Spleen (tissue), 11 donors: ENCODE measurements at regions not wholly inside any gene's neighbourhood (a gene's known extent, or its start where the extent isn't known, plus 50 kb on each side); places are given as distances from the start of the nearest gene placed in this dataset.
A peak's percentile ranks its signal among the peaks of the same experiment; 100 is the strongest.
"Not testable (repeated sequence)": the region's sequence is repeated elsewhere in the genome, so short reads cannot be mapped to it uniquely, and the experiment has no call there.

Experiments
- DNase-seq: peaks from one replicate; pipeline ENCODE4 v3.0.0-alpha.2; 2020
- H3K27ac ChIP-seq, 8 donors: fragments of 200-600 bp; sonication (generic) in 7 of 8; 1 replicate in 4 of 8; 2 replicates in 4 of 8; pipeline versions ENCODE4 v1.5.0 to v1.8.0; 2016 to 2021; ENCODE audit warnings: inconsistent platforms in 4 of 8, mild to moderate bottlenecking in 4 of 8, moderate library complexity in 1 of 8
- H3K27me3 ChIP-seq, 7 donors: fragments of 200-600 bp; sonication (generic) in 6 of 7; replicated peaks in 1 of 7; 1 replicate in 4 of 7; 2 replicates in 3 of 7; pipeline versions ENCODE4 v1.5.0 to v1.8.0; 2016 to 2021; ENCODE audit warnings: inconsistent platforms in 3 of 7, mild to moderate bottlenecking in 1 of 7
- H3K36me3 ChIP-seq, 6 donors: fragments of 200-600 bp; sonication (generic) in 5 of 6; 1 replicate in 4 of 6; 2 replicates in 2 of 6; pipeline versions ENCODE4 v1.5.0 to v1.8.0; 2016 to 2021; ENCODE audit warnings: inconsistent platforms in 2 of 6
- H3K4me1 ChIP-seq, 6 donors: fragments of 200-600 bp; sonication (generic) in 5 of 6; 1 replicate in 3 of 6; 2 replicates in 3 of 6; pipeline versions ENCODE4 v1.5.0 to v1.8.0; 2016 to 2021; ENCODE audit warnings: inconsistent platforms in 3 of 6
- H3K4me3 ChIP-seq, 8 donors: fragments of 200-600 bp; sonication (generic) in 7 of 8; 1 replicate in 4 of 8; 2 replicates in 4 of 8; pipeline versions ENCODE4 v1.5.0 to v1.8.0; 2016 to 2021; ENCODE audit warnings: inconsistent platforms in 4 of 8, mild to moderate bottlenecking in 4 of 8, moderate library complexity in 2 of 8
- H3K9me3 ChIP-seq, 8 donors: fragments of 200-600 bp; sonication (generic) in 7 of 8; 1 replicate in 4 of 8; 2 replicates in 4 of 8; pipeline versions ENCODE4 v1.5.0 to v1.8.0; 2016 to 2021; ENCODE audit warnings: inconsistent platforms in 4 of 8
- POLR2A ChIP-seq, 3 donors: fragments of 450-650 bp; IDR thresholded peaks; one replicate each; pipeline ENCODE4 v1.5.1; 2017; ENCODE audit warnings: antibody characterized with exemption in 3 of 3, mild to moderate bottlenecking in 1 of 3
- POLR2AphosphoS5 ChIP-seq, 3 donors: sonication (generic); formaldehyde crosslinking; IDR thresholded peaks; one replicate each; pipeline ENCODE4 v1.5.1; 2017; ENCODE audit warnings: antibody characterized with exemption in 3 of 3
- WGBS, 5 donors: extraction: QIAGEN DNeasy Blood & Tissue Kit in 3 of 5; methylation state at CpG; one replicate each; pipeline versions ENCODE4 v1.1.5 to v1.1.7; 2013 to 2018; 5-methylcytosine and 5-hydroxymethylcytosine counted together
- intact Hi-C: fragments of 100-400 bp; cut with DNase I; formaldehyde crosslinking; loops from one replicate; pipeline ENCODE4 v1.15.0; 2023; ENCODE audit warnings: low total_unique reads
- TF ChIP-seq, protein P1 (sequence below), 11 experiments: fragments of 200-600 bp in 7 of 11; fragments of 450-650 bp in 4 of 11; sonication (generic) in 4 of 11; IDR thresholded peaks in 8 of 11; conservative IDR thresholded peaks in 3 of 11; 1 replicate in 7 of 11; 2 replicates in 4 of 11; pipeline versions ENCODE4 v1.4.0 to v1.8.0; 2016 to 2021; ENCODE audit warnings: antibody characterized with exemption in 11 of 11, inconsistent platforms in 4 of 11, mild to moderate bottlenecking in 1 of 11
- donor health status: healthy with polysubstance abuse.
- donor health status: DM: no; HTN: no; CAD: no; lungs with moderate emphysema.
- donor health status: DM: no; HTN: no; CAD: no.
- donor health status: Bipolar disorder and iron deficiency.
- donor health status: healthy.
- donor health status: DM: no; HTN: no; CAD: no.
- donor health status: DM: yes; HTN: yes; CAD: no.

DNA sequence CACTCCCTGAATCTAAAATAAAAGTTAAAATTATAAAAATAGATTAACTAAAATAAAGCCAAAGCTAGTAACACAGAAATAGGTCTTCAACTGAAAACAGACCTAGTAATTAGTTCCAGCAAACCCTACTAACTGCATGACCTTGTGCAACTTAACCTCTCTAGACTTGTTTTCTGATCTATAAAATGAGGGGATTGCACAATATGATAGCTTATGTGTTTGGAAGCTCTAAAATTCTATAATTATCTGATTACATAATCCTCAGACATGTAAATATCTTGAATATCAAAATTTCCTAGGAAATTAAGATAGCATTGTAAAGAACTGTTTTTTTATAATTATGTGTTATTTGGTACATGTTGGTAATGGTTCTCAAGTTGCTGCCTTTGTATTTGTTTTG is 144.1 kb upstream of the GRIP1 start:
- Histone ChIP-seq H3K27ac (no peak overlapping the region), H3K36me3 (no peaks in the 10 kb centered on the region), H3K9me3 (no peaks in the 10 kb centered on the region), H3K27me3 (no peaks in the 10 kb centered on the region), H3K4me1 (no peaks in the 10 kb centered on the region), H3K4me3 (no peak overlapping the region)
- TF ChIP-seq, protein P1, sequence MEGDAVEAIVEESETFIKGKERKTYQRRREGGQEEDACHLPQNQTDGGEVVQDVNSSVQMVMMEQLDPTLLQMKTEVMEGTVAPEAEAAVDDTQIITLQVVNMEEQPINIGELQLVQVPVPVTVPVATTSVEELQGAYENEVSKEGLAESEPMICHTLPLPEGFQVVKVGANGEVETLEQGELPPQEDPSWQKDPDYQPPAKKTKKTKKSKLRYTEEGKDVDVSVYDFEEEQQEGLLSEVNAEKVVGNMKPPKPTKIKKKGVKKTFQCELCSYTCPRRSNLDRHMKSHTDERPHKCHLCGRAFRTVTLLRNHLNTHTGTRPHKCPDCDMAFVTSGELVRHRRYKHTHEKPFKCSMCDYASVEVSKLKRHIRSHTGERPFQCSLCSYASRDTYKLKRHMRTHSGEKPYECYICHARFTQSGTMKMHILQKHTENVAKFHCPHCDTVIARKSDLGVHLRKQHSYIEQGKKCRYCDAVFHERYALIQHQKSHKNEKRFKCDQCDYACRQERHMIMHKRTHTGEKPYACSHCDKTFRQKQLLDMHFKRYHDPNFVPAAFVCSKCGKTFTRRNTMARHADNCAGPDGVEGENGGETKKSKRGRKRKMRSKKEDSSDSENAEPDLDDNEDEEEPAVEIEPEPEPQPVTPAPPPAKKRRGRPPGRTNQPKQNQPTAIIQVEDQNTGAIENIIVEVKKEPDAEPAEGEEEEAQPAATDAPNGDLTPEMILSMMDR (IDR thresholded peaks at IDR 0.05 in 8 of 11, conservative IDR thresholded peaks at IDR 0.05 in 3 of 11): no peak
- TF ChIP-seq POLR2A (IDR thresholded peaks at IDR 0.05) (no peak), POLR2AphosphoS5 (IDR thresholded peaks at IDR 0.05) (no peak)
- intact Hi-C loops: no loop called here
- DNase-seq: no peak

GRCh38 chr12:66823857-66824570 is 145.1 kb upstream of the GRIP1 start:
- H3K36me3 ChIP-seq: no peaks in the 10 kb centered on the region
- 84 to 91% (median 88%) methylated on average over 5 of the region's 5 CpGs for WGBS, 5 donors
- no peaks in the 10 kb centered on the region for H3K9me3 ChIP-seq
- no peak overlapping the region for H3K4me3 ChIP-seq
- H3K27ac ChIP-seq: no peak overlapping the region
- intact Hi-C loops: no loop called here
- H3K4me1 ChIP-seq: no peaks in the 10 kb centered on the region
- no peak for TF ChIP-seq POLR2A (IDR thresholded peaks at IDR 0.05)
- TF ChIP-seq POLR2AphosphoS5 (IDR thresholded peaks at IDR 0.05): no peak
- TF ChIP-seq, protein P1 (IDR thresholded peaks at IDR 0.05 in 8 of 11, conservative IDR thresholded peaks at IDR 0.05 in 3 of 11): no peak
- DNase-seq: no peak
- no peaks in the 10 kb centered on the region for H3K27me3 ChIP-seq

GRCh38 chr12:66825921-66826320 is 147.0 kb upstream of the GRIP1 start:
- H3K27ac ChIP-seq, DNase-seq, H3K4me3 ChIP-seq, H3K36me3 ChIP-seq, H3K4me1 ChIP-seq, H3K9me3 ChIP-seq, H3K27me3 ChIP-seq, intact Hi-C loops: not testable (repeated sequence)
- 80 to 93% (median 84%) methylated on average over 2 of the region's 2 CpGs for WGBS, 5 donors

DNA sequence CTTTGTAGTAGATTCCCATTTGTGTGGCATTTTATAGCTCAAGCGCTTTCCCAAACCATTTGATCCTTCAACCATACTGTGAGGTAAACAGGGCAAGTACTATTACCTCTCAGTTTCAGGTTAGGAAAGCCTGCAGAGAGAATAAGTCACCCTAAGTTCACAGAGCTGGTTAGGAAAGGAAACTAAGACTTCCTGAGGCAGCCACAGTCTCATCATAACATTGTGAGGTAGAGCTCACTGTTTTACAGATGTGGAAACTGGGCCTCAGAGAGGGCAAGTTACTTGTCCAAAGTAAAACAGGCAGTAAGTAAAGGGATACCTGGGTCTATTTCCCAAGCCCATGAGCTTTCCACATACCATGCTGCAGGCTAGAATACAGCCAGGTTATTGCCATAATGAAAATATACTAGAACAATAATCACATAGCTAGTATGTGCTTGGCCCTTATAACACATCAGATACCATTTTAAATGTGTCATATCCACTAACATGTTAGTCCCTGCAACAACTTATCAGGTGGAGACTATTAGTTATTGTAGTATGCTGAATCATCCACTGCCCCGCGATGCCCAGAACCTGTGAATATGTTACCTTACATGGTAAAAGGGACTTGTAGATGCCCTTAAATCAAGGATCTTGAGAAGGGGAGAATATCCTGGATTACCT is 150.9 kb upstream of the GRIP1 start:
- H3K36me3 ChIP-seq: no peaks in the 10 kb centered on the region
- TF ChIP-seq POLR2AphosphoS5 (IDR thresholded peaks at IDR 0.05) (no peak), POLR2A (IDR thresholded peaks at IDR 0.05) (no peak)
- TF ChIP-seq, protein P1 (IDR thresholded peaks at IDR 0.05 in 8 of 11, conservative IDR thresholded peaks at IDR 0.05 in 3 of 11): no peak
- H3K9me3 ChIP-seq: no peaks in the 10 kb centered on the region
- no peaks in the 10 kb centered on the region for H3K27me3 ChIP-seq
- no peak overlapping the region for H3K4me3 ChIP-seq
- no peak for DNase-seq
- H3K4me1 ChIP-seq: no peaks in the 10 kb centered on the region
- intact Hi-C loops: no loop called here
- peak overlapping the region in 1 of 8 donors; percentile 40 for H3K27ac ChIP-seq
- WGBS, 5 donors: 76 to 88% (median 88%) methylated on average over 3 of the region's 3 CpGs
